ENCODE measurements at regions not wholly inside any gene's neighbourhood (a gene's known extent, or its start where the extent isn't known, plus 50 kb on each side); places are given as distances from the start of the nearest gene placed in this dataset.

DNA sequence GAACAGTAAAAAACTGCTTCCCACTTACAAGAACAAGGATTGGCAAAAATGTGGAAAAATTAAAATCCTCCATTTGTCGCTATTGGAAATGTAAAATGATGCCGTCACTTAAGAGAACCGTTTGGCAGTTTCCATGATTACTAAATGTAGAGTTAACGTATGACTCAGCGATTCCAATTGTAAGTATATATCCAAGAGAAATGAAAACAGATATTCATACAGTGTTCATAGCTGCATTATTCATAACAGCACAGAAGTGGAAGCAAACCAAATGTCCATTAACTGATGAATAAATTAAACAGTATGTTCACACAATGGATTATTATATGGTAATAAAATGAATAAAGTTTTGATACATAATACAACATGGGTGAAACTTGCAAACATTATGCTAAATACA lies 971.0 kb downstream of the AMY1C start:
- DNase-seq (ENCODE audit: extremely low read depth, insufficient read length) = no peak
- H3K36me3 ChIP-seq (ENCODE audit: control insufficient read depth, insufficient read depth, low read length) = no peaks in the 10 kb centered on the region
- no peak overlapping the region for H3K4me3 ChIP-seq (replicated peaks; ENCODE audit: low read depth, low read length)
- no peaks in the 10 kb centered on the region for H3K27me3 ChIP-seq (replicated peaks; ENCODE audit: control insufficient read depth, insufficient read depth, low read length)
- TF ChIP-seq CTCF (IDR thresholded peaks at IDR 0.05; ENCODE audit: insufficient read depth, low read length, poor library complexity, severe bottlenecking) = no peak

GRCh38 chr1:104726917-104727316 lies 977.2 kb downstream of the AMY1C start:
- no peak overlapping the region for H3K4me3 ChIP-seq (replicated peaks; ENCODE audit: low read depth, low read length)
- no peak for DNase-seq (ENCODE audit: extremely low read depth, insufficient read length)
- H3K27me3 ChIP-seq (replicated peaks; ENCODE audit: control insufficient read depth, insufficient read depth, low read length) = no peaks in the 10 kb centered on the region
- no peak for TF ChIP-seq CTCF (IDR thresholded peaks at IDR 0.05; ENCODE audit: insufficient read depth, low read length, poor library complexity, severe bottlenecking)
- H3K36me3 ChIP-seq (ENCODE audit: control insufficient read depth, insufficient read depth, low read length) = no peaks in the 10 kb centered on the region

DNA sequence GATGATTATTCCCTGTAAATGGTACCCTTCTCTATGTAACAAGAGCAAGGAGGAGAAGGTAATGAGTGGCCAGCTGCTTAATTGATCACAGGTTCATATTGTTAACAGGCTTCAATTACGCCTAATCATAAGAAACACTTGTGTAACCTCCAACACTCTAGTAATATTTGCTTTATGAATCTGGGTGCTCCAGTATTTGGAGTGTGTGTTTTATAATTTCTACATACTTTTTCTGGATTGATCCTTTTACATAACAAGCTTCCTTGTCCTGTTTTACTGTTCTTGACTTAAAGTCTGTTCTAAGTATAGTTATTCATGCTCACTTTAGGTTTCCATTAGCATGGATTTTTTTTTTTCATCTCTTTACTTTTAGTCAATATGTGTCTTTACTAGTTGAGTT lies 984.2 kb downstream of the AMY1C start:
- no peak overlapping the region for H3K4me3 ChIP-seq (replicated peaks; ENCODE audit: low read depth, low read length)
- H3K27me3 ChIP-seq (replicated peaks; ENCODE audit: control insufficient read depth, insufficient read depth, low read length) = no peaks in the 10 kb centered on the region
- no peak for DNase-seq (ENCODE audit: extremely low read depth, insufficient read length)
- no peak for TF ChIP-seq CTCF (IDR thresholded peaks at IDR 0.05; ENCODE audit: insufficient read depth, low read length, poor library complexity, severe bottlenecking)
- no peaks in the 10 kb centered on the region for H3K36me3 ChIP-seq (ENCODE audit: control insufficient read depth, insufficient read depth, low read length)

DNA sequence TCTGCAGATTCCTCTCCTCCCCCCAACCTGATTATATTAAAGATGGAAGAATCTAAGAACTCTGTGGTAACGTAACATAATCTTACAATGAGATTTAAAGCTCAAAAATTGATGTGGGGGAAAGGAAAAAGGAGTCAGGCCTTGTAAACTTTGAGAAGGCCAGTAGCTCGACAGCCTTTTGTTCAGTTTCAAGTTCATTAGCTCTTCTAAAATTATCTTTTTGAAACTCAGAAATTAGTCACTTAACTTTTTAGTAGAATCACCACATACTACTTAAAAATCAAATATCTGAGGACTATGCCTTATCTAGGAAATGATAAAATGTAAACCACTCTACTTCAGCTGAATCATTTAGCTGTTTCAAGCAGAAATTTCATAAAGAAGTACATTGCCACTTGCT lies 996.2 kb downstream of the AMY1C start:
- Histone ChIP-seq H3K36me3 (ENCODE audit: control insufficient read depth, insufficient read depth, low read length) (no peaks in the 10 kb centered on the region), H3K27me3 (replicated peaks; ENCODE audit: control insufficient read depth, insufficient read depth, low read length) (no peaks in the 10 kb centered on the region), H3K4me3 (replicated peaks; ENCODE audit: low read depth, low read length) (no peak overlapping the region)
- TF ChIP-seq CTCF (IDR thresholded peaks at IDR 0.05; ENCODE audit: insufficient read depth, low read length, poor library complexity, severe bottlenecking) = no peak
- DNase-seq (ENCODE audit: extremely low read depth, insufficient read length) = no peak

DNA sequence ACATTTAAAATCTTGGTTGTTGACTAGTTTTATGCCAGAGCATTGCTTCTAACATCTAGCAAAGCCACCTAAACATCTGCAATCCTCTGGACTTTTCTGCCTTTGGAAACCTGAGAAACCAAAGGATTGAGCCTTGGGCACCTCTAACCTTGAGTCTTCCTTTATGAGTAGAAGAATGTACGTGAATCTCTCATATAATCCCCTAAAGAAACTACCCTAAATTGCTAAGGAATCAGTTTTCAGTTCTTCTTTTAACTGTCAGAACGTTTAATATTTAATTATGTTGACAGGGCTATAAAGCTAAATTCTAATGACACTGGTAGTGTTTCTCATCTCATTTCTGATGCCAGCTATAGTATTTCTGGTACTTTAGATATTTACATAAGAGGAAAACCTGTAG lies 997.3 kb downstream of the AMY1C start:
- TF ChIP-seq CTCF (IDR thresholded peaks at IDR 0.05; ENCODE audit: insufficient read depth, low read length, poor library complexity, severe bottlenecking) = no peak
- H3K27me3 ChIP-seq (replicated peaks; ENCODE audit: control insufficient read depth, insufficient read depth, low read length) = no peaks in the 10 kb centered on the region
- DNase-seq (ENCODE audit: extremely low read depth, insufficient read length) = no peak
- H3K4me3 ChIP-seq (replicated peaks; ENCODE audit: low read depth, low read length) = no peak overlapping the region
- H3K36me3 ChIP-seq (ENCODE audit: control insufficient read depth, insufficient read depth, low read length) = no peaks in the 10 kb centered on the region

GRCh38 chr1:104760017-104760416 lies 1010.3 kb downstream of the AMY1C start:
- no peaks in the 10 kb centered on the region for H3K27me3 ChIP-seq (replicated peaks; ENCODE audit: control insufficient read depth, insufficient read depth, low read length)
- H3K36me3 ChIP-seq (ENCODE audit: control insufficient read depth, insufficient read depth, low read length) = no peaks in the 10 kb centered on the region
- peak; percentile 58 for DNase-seq (ENCODE audit: extremely low read depth, insufficient read length)
- TF ChIP-seq CTCF (IDR thresholded peaks at IDR 0.05; ENCODE audit: insufficient read depth, low read length, poor library complexity, severe bottlenecking) = no peak
- H3K4me3 ChIP-seq (replicated peaks; ENCODE audit: low read depth, low read length) = no peak overlapping the region
